GM03348 (cell line): ENCODE measurements at regions not wholly inside any gene's neighbourhood (a gene's known extent, or its start where the extent isn't known, plus 50 kb on each side); places are given as distances from the start of the nearest gene placed in this dataset.

ENCODE experiments used
- DNase-seq: peaks from one replicate; pipeline ENCODE4 v3.0.0; 2012; ENCODE audit warnings: low spot score

DNA sequence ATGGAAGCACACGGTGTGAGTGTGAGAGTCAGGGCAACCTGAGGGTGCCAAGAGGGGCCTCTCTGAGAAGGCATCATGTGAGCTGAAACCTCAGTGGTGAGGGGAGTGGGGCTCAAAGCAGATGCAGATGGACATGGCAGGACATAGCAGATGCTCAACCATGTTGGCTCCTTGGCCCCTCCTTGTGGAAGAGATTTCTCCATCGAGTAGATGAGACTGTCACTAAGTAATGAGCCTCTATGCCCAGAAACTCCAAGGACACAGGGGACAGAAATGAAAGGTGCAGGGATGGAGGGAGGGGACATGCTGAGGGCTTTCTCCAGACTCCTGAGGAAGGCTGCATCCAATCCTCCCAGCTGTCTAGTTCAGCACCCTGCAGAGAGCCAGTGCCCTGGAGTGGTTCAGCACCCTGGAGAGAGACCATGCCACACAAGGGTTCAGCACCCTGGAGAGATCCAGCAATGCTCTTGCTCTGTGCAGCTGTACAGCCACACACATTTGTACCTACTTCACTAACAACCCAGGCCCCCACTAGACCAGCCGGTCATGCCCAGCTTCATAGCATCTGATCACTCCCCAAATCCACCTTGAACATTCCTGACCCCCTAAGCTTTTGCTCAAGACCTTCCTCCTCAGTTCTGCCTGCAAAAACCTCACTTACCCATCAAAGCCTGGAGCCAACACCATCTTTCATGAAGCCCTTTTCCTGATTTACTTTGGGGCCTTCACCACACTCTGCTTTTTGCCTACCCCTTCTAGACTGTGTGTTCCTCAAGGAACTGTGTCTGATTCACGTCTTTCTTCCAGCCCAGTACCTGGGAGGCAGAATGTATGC lies 252.0 kb downstream of the CTTN start:
- peak; percentile 84 for DNase-seq

DNA sequence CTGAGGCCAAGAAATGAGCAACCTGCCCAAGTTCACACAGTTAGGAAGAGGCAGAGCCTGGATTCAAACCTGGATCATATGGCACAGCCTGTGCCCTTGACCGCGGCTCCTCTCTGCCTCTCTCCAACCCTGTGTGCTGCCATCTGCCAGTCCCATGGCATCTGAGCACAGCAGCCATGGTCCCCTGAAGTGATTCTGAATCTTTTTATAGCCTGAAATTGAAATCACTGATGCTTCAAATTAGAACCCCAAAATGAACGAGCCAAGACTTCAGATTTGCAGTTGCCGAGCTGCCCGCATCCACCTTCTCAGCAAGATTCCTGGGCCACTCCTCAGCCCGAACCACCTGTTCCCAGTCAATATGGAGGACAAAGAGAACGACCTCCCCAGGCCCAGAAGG lies 252.7 kb downstream of the CTTN start:
- no peak for DNase-seq

DNA sequence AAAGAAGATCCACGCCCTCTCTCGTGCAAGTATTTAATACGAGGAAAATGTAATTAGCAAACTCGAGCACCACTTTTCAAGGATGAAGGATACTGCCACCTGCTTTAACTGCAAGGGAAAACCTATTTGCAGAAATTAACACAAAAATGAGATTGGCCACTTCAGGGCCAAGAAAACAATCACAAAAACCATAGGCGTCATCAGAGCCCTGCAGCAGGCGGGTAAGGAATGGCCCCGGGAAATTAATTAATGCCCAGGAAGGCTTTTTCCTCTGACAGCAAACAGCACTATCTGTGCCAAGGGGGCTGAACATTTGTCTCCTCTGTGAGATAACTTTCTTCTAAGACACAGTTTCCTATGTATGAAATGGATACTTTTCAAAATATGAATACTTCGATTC lies 255.7 kb downstream of the CTTN start:
- no peak for DNase-seq

DNA sequence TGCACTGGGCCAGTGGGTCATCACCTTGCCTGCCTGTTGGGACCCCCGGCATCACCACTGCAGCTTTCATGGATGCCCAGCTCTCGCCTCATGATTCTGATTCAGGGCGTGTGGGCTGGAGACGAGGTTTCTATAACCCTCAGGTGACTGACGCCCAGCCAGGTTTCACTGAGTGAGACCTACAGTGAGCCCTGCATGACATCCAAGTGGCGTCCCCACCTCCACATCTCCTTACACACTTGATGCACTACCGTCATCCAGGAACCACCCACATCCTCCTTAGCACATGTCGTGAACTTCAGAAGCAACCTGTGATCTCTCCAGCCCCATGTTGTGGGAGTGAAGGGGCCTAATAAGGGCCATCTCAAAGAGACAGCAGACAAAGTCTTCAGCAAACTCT lies 257.5 kb downstream of the CTTN start:
- DNase-seq, result no peak

DNA sequence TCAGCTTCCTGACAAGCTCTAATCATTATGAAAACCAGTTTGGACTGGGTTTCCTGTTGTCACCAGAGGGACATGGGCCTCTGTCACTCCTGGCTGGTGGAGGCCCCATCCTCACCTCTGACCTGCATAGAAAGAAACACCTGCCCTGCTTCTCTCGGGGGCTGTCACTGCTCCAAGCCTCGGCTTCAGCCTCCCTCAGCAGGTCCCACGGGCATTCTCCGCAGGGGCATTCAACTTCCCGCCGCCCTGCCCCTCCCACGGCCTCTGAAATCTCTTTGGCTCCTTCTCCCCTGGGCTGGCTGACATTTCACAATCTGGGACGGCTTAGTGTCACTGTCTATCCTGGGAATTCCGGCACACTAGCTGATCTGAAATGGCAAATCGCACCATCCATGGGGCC lies 257.9 kb downstream of the CTTN start:
- DNase-seq, result no peak

DNA sequence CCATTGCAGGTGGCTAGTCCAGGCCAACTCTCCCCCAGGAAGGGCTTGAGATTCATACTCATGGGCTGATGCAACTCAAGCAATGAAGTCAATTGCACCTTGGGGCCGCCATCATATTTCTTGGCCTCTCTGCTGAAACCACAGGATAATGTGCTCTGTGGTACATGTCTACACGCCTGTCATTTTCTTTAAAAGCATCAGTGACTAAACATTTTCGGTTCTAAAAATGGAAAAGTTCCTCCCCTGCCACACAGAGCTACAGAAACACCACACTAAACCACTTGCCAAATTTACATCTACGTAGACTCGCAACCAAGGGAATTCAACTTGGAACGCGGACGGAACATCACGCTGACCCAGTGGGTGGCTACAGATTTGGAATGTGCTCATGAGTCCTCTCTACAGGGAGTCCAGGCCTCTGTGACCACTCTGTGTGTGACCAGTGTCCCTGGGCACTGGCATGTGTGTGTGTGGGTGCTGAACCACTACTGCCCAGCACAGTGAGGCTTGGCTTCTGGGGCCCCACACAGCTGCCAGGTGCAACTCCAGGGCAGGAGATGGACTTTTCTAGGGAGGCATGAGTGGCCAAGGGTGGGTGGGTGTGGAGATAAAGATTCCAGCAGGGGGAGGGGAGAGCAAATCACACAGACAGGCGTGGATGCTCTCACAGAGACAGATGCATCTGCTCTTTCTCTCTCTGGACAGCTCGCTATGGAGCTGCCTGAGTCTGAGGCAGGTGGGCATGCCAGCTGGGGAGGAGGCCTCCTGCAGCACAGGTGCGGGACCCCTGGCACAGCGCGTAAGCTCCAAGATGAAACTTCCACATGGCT lies 261.9 kb downstream of the CTTN start:
- DNase-seq, result no peak

DNA sequence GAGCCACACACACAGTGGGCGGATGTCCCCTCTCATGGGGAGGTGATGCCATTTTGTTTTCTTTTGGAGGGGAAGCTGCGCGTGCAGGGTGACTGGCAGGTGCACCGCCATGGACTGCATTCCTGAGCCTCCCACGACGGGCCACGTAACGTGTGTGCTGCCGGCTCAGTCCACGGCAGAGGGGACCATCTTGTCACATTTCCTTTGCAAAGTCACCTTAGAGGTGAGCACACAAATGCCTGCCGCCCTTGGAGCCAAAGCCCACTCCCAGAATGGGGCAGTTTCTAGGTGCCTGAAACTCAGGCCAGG lies 262.5 kb downstream of the CTTN start:
- no peak for DNase-seq

DNA sequence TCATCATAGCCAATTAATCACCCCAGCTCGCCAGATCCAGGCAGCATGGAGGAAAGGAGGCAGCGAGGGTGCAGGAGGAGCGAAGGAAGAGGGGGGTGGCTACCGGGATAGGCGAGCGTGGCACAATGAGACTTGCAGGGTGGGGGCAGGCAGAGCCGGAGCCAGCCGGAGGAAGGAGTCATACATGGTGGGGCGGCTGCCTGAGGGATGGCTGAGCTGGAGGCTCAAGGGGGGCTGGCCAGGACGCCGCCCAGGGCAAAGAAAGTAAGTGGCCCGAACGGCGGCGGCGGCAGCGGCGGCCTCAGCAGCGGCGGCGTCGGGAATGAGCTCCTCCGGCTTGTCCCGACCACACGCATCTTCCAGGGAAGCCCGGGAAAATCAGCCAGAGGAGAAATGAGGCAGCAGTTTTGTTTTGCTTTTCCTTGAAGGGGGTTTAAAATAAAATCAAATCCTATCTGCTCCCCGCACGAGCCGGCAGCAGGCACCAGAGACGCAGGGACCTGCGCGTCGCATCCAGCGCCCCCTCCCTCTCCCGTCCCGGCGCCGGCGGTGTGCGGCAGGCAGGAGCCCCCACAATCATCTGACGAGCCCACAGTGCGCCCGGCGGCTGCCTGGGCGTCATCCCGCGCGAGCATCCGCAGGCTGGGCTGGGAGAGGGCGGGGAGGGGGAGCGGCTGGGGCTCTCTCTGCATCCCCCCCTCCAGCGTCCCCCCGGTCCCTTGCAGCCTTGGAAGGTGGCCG lies 263.6 kb downstream of the CTTN start:
- DNase-seq, result peak; percentile 70

DNA sequence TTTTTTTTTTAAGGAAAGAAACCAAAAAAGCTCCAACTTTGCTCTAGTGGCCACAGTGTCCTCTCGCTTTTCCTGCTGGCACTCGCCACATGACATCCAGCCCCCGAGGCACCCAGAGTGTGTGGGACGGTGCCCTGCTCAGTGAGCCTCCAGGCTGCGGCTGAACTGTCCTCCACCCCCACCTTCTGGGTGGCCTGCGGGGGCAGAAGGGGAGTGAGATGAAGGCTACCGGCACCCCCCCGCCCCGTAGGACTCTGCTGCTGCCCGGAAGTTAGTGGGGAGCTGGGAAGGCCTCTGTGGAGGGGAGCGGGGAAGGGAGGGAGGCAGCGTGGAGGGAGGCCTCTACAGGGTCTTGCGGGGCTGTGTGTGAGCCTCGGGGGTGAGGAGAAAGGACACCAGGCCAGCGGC lies 264.4 kb downstream of the CTTN start:
- no peak for DNase-seq

DNA sequence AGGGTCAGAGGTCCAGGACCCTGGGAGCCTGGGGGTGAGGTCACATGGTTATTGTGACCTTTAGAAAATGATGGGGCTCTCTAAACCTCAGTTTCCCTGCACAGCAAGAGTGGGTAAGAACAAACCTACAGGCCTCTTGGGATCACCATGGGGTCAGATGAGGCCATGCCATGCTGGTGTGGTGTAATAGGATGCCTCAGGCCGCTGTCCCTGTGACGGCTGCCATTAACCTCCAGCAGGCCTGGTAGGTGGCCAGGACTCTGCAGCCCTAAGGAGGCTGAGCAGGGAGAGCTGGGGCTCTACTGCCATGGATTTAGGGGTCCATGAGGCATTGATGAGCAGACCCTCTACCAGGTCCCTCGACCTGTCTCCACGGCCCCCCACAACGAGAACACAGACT lies 265.5 kb downstream of the CTTN start:
- no peak for DNase-seq

DNA sequence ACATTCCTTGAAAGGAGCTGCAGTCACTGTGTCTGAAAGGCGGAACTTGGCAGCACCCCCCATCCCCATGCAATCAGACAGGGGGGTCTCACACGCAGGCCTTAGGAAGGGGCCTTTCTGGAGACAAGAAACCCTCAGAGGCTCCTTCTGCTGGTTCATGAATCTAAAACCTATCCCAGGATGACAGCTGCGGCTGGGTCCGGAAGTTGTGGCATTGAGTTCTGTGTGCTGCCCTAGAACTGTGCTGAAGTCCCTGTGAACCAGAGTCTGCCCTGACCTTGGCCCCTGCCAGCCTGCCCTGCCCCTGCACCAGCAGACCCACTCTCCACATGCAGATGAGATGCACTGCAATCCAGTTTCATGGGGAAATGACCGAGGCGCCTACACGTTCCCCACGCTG lies 268.0 kb downstream of the CTTN start:
- no peak for DNase-seq

DNA sequence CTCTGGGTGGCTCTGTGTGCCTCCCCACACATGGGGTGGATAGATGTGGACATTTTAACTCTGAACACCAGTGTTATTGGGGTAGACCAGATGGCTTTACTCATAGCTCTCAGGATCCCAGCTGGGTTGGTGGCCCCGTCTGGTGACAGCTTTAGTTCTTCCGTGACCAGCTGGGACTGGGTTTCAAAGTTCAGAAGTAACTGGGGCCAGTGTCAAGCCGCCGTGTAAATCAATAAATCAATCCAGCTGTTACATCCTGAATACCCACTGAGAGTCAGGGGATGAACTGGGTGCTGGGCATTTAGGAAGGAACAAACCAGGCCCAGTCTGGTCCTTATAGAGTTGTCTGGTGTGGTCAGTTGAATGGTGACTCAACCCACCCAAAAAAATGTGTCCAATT lies 269.4 kb downstream of the CTTN start:
- no peak for DNase-seq

DNA sequence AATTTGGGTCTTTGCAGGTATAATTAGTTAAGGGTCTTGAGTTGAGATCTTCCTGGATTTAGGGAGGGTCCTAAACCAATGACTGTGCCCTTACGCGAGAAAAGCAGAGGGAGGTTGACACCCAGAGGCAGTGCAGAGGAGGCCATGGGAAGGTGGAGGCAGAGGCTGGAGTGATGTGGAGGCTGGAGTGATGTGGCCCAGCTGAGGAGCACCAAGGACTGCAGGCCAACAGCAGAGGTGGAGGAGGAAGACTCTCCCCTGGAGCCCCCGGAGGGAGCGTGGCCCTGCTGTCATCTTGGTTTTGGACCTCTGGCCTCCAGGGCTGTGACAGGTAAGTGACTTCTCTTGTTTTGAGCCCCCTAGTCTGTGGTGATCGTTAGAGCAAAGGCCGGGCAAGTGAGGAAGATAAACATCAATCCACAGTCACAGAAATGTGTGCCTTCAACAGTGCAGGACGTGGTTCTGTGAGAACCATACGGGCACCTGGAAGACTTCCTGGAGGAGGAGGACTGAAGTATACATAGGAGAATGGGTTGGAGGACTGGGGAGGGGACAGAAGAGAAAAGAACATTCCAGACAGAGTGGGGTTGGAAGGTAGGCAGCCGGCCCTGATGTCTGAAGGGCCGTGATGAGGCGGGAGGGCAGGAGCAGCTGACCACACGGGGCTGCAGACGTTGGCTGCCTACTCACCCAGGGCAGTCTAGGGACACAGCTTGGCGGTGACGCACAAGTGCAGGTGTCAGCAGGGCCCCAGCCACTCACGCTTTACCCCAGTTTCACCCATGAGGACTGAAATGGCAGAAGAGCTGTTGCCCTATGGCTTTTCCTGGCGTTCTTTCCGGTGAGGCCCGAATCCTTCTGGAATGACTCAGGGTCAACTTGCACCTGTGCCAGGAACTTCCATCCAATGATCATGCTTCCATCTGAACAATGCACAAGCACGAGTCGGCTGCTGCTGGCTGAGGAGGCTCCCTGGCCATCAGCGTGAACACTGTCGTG lies 270.2 kb downstream of the CTTN start:
- DNase-seq, result no peak

DNA sequence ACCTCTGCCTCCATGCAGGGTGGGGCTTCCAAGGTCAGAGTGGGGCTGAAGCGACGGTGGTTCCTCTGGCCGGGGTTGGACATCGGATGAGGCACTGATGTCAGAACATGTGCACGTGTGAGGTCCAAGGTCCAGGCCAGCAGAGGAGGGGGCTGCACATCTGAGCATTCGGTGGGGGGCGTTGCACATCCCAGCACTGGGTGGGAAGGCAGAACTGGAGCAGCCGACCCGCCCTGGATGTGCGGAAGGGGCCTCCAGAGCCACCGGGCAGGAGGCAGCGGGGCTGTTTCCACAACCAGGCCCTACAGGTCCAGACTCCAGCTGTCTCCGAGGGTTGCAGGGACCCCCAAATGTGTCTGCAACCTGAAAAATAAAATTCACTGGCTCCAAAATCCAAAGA lies 271.0 kb downstream of the CTTN start:
- DNase-seq, result no peak

DNA sequence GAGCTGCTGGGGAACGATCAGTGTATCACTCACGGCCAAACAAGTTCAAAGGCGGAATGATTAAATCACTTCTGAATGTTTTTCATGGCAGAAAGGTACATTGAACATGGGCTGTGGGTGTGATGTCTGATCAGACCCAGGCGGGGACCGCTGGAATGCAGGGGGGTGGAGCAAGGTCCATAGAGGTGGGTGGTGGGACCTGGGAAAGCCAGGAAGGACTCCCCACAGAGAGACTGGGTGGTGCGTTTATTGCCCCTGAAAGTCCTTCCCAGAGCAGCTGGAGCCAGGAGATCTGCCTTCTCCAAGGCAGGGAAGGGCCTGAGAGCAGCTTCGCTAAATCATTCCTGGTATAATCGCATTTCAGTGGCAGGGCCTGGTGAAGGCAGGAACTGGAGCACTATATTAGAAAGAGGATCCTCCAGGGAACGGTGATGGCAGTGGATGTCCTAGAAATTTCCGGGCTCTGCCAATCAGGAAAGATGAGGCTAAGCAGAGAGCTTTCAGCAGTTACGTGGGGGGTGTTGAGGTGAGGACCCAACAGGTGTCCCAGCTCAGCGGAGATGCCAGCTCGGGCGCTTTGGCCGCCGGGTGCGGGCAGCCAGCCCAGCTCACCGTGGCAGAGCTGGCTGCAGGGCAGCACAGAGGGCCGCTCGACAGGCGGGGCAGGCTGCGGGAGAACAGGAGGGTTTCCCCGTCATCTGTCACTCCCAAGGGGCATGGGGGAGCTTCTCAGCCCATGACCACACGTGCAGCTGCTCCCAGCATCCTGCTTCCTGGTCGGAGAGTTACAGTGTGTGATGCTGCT lies 271.7 kb downstream of the CTTN start:
- no peak for DNase-seq

DNA sequence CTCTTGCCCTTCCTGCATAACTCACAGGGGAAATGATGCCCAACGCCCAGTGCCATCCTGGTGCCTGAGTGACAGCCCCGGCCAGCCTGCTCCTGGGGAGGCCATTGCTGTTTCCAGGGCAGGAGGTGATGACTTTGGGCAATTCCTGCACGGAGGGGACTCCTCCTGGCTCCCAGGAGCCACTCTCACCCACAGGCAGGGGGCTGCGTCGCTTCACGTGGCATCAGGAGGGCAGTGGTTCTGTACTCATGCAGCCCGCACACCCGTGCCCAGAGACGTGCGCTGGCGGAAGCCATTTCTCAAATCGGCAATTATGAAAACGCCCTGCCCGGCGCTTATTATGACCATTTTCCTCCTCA lies 272.3 kb downstream of the CTTN start:
- DNase-seq, result no peak

DNA sequence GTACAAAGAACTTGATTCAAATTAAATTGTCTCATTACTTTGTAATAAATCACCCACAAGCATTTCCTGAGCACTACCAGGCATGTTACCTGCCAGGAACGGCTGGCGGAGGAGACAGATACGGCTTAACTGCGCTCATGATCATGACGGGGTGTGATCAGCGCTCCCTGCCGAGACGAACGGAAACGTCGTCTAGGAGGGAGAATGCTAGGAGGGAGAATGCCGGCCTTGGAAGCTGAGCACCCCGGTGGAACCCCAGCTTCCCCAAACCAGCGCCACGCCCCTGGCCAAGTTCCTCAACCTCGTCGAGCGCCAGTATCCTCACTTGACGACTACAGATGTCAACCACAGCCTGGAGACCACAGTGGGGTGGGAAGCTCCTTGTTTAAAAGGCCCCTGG lies 272.8 kb downstream of the CTTN start:
- DNase-seq, result no peak

DNA sequence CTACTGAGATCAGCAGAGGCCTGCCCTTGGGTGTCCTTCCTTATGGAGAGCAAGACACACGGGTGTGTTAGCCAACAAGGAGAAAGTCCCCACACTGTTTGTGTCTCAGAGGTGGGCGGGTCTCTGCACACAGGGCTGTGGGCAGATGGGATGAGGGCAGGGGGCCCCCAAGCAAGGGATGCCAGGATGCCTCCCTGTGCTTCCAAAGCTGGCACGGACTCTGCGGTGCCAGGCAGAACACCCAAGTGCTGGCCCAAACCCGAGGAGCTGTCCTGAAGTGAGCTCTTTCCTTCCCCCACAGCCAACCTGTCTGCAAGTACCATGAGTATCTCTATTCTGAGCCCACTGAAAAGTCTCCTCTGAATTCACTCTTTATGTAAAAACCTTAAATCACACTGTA lies 273.3 kb downstream of the CTTN start:
- DNase-seq, result no peak

DNA sequence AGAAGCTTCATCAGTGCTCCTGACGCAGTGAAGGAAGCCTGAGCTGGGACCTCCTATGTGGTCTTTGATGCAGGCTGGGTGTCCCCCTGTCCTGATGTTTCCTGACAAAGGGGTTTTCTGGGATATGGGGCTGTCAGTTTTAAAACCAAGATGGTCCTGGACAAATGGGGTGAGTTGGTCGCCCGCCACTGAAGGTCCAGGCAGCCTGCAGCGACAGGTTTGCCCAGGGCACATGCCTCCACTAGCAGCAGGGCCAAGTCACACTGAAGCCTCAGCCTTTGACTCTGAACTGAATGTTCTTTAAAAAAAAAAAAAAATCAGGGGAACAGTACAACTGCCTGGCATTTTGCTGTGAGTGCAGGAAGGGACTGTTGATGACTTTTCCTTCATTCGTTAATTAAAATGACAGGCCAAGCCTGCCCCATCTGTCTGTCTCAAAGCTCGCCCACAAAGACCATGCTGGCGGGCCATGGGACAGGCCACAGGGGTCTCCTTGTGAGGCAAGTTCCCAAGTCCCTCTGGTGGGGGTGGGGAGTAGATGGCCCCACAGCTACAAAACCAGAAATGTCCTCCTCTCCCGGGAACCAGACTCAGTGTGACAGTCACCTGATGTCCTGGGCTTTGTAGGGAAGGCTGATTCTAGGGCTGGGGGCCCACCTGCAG lies 274.8 kb downstream of the CTTN start:
- DNase-seq, result no peak

DNA sequence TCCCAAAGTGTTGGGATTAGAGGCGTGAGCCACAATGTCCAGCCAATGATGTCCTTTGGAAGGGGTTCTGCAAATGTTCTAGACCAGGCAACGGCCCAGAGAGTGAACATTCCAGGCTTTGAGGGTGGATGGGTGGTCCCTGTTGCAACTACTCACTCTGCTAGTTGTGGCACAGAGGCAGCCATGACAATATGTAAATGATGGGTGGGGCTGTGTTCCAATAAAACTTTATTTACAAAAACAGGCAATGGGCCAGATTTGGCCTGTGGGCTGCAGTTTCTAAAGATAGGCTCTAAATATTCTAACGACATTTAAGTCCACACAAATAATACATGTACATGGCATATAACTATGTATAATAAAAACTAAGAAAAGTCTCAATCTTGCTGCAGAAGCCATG lies 276.3 kb downstream of the CTTN start:
- DNase-seq, result no peak
